ENCODE measurements at regions not wholly inside any gene's neighbourhood (a gene's known extent, or its start where the extent isn't known, plus 50 kb on each side); places are given as distances from the start of the nearest gene placed in this dataset.

DNA sequence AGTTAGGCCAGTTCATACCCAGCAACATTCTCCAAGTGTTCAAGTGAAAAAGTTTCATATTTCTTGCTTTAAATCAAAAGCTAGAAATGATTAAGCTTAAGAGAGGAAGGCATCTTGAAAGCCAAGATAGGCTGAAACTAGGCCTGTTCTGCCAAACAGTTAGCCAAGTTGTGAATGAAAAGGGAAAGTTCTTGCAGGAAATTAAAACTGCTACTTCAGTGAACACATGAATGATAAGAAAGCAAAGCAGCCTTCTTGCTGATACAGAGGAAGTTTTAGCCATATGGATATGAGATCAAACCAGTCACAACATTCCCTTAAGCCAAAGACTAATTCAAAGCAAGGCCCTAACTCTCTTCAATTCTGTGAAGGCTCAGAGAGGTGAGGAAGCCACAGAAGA is 274.7 kb downstream of the TUSC7 start (continued):
- TF ChIP-seq POLR2AphosphoS5 (IDR thresholded peaks at IDR 0.05; ENCODE audit: low read depth): no peak
- TF ChIP-seq CREB1 (CRISPR knock-in tag; IDR thresholded peaks at IDR 0.05; ENCODE audit: low read depth): no peak
- no peak for TF ChIP-seq EZH2phosphoT487 (IDR thresholded peaks at IDR 0.05; ENCODE audit: unreplicated experiment)
- TF ChIP-seq, protein P1, sequence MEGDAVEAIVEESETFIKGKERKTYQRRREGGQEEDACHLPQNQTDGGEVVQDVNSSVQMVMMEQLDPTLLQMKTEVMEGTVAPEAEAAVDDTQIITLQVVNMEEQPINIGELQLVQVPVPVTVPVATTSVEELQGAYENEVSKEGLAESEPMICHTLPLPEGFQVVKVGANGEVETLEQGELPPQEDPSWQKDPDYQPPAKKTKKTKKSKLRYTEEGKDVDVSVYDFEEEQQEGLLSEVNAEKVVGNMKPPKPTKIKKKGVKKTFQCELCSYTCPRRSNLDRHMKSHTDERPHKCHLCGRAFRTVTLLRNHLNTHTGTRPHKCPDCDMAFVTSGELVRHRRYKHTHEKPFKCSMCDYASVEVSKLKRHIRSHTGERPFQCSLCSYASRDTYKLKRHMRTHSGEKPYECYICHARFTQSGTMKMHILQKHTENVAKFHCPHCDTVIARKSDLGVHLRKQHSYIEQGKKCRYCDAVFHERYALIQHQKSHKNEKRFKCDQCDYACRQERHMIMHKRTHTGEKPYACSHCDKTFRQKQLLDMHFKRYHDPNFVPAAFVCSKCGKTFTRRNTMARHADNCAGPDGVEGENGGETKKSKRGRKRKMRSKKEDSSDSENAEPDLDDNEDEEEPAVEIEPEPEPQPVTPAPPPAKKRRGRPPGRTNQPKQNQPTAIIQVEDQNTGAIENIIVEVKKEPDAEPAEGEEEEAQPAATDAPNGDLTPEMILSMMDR (conservative IDR thresholded peaks at IDR 0.05; ENCODE audit: low read depth in 2 of 2): no peak

DNA sequence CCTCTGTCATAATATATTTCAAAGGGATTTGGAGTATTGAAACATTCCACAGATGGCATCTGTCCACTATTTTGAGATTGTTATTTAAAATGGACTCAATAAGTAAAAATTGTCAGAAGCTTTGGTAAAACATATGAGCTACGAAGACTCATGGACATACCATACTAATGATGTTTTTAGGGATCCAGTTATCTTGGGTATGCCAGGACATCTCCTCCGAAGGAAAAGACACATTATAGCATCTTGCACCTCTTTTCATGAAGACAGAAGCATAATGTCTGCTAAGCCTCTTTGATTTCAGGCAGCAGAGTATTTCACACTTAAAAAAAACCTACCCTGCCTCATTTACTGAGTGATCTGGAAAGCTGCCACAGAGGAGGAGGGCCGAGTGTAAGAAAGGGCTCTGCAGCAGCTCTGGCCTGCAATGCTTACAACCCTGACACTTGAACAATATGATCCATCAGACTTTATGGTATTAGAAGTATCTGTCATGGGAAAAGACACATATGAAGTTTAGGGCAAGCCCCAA is 284.8 kb downstream of the TUSC7 start:
- Mint-ChIP-seq H3K27me3 (ENCODE audit: insufficient read depth, low read depth, poor library complexity) (peaks cover 3% of the 10 kb centered on the region), H3K9me3 (no peaks in the 10 kb centered on the region), H3K36me3 (ENCODE audit: low read depth) (no peaks in the 10 kb centered on the region), H3K27ac (no peak overlapping the region), H3K4me3 (no peak overlapping the region), H3K4me1 (no peaks in the 10 kb centered on the region)
- Histone ChIP-seq H3K4me1 (ENCODE audit: insufficient read depth) (no peaks in the 10 kb centered on the region), H3K36me3 (ENCODE audit: insufficient read depth) (no peaks in the 10 kb centered on the region), H4K20me1 (replicated peaks; ENCODE audit: insufficient read depth) (no peaks in the 10 kb centered on the region), H3K9me2 (ENCODE audit: insufficient read depth) (peaks cover 2% of the 10 kb centered on the region; the same call in 1 of the 2 replicates), H3F3A (replicated peaks; ENCODE audit: low read depth) (no peaks in the 10 kb centered on the region), H3K27ac (ENCODE audit: low read depth) (no peak overlapping the region), H3K79me2 (replicated peaks; ENCODE audit: insufficient read depth) (no peaks in the 10 kb centered on the region), H3K27me3 (ENCODE audit: insufficient read depth) (no peaks in the 10 kb centered on the region), H3K4me3 (no peak overlapping the region), H2AFZ (no peak overlapping the region), H3K4me2 (no peak overlapping the region)
- no peak for ATAC-seq
- TF ChIP-seq EZH2 (IDR thresholded peaks at IDR 0.05; ENCODE audit: low read depth, unreplicated experiment) (no peak), ZNF114 (CRISPR knock-in tag; IDR thresholded peaks at IDR 0.05) (no peak), CREB1 (CRISPR knock-in tag; IDR thresholded peaks at IDR 0.05; ENCODE audit: low read depth) (no peak), STAT1 (IDR thresholded peaks at IDR 0.05; ENCODE audit: unreplicated experiment) (no peak), POLR2AphosphoS5 (IDR thresholded peaks at IDR 0.05; ENCODE audit: low read depth) (no peak), JUNB (IDR thresholded peaks at IDR 0.05; ENCODE audit: unreplicated experiment) (no peak), ZNF331 (CRISPR knock-in tag; IDR thresholded peaks at IDR 0.05; ENCODE audit: low read depth) (no peak), EZH2phosphoT487 (IDR thresholded peaks at IDR 0.05; ENCODE audit: unreplicated experiment) (no peak), NANOG (IDR thresholded peaks at IDR 0.05; ENCODE audit: borderline replicate concordance) (no peak)
- TF ChIP-seq, protein P1 (conservative IDR thresholded peaks at IDR 0.05; ENCODE audit: low read depth in 2 of 2): no peak
- TF ChIP-seq, protein P2, sequence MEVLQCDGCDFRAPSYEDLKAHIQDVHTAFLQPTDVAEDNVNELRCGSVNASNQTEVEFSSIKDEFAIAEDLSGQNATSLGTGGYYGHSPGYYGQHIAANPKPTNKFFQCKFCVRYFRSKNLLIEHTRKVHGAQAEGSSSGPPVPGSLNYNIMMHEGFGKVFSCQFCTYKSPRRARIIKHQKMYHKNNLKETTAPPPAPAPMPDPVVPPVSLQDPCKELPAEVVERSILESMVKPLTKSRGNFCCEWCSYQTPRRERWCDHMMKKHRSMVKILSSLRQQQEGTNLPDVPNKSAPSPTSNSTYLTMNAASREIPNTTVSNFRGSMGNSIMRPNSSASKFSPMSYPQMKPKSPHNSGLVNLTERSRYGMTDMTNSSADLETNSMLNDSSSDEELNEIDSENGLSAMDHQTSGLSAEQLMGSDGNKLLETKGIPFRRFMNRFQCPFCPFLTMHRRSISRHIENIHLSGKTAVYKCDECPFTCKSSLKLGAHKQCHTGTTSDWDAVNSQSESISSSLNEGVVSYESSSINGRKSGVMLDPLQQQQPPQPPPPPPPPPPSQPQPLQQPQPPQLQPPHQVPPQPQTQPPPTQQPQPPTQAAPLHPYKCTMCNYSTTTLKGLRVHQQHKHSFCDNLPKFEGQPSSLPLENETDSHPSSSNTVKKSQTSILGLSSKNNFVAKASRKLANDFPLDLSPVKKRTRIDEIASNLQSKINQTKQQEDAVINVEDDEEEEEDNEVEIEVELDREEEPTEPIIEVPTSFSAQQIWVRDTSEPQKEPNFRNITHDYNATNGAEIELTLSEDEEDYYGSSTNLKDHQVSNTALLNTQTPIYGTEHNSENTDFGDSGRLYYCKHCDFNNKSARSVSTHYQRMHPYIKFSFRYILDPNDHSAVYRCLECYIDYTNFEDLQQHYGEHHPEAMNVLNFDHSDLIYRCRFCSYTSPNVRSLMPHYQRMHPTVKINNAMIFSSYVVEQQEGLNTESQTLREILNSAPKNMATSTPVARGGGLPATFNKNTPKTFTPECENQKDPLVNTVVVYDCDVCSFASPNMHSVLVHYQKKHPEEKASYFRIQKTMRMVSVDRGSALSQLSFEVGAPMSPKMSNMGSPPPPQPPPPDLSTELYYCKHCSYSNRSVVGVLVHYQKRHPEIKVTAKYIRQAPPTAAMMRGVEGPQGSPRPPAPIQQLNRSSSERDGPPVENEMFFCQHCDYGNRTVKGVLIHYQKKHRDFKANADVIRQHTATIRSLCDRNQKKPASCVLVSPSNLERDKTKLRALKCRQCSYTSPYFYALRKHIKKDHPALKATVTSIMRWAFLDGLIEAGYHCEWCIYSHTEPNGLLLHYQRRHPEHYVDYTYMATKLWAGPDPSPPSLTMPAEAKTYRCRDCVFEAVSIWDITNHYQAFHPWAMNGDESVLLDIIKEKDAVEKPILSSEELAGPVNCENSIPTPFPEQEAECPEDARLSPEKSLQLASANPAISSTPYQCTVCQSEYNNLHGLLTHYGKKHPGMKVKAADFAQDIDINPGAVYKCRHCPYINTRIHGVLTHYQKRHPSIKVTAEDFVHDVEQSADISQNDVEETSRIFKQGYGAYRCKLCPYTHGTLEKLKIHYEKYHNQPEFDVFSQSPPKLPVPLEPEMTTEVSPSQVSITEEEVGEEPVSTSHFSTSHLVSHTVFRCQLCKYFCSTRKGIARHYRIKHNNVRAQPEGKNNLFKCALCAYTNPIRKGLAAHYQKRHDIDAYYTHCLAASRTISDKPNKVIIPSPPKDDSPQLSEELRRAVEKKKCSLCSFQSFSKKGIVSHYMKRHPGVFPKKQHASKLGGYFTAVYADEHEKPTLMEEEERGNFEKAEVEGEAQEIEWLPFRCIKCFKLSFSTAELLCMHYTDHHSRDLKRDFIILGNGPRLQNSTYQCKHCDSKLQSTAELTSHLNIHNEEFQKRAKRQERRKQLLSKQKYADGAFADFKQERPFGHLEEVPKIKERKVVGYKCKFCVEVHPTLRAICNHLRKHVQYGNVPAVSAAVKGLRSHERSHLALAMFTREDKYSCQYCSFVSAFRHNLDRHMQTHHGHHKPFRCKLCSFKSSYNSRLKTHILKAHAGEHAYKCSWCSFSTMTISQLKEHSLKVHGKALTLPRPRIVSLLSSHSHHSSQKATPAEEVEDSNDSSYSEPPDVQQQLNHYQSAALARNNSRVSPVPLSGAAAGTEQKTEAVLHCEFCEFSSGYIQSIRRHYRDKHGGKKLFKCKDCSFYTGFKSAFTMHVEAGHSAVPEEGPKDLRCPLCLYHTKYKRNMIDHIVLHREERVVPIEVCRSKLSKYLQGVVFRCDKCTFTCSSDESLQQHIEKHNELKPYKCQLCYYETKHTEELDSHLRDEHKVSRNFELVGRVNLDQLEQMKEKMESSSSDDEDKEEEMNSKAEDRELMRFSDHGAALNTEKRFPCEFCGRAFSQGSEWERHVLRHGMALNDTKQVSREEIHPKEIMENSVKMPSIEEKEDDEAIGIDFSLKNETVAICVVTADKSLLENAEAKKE (CRISPR knock-in tag; IDR thresholded peaks at IDR 0.05): no peak
- TF ChIP-seq, protein P3, sequence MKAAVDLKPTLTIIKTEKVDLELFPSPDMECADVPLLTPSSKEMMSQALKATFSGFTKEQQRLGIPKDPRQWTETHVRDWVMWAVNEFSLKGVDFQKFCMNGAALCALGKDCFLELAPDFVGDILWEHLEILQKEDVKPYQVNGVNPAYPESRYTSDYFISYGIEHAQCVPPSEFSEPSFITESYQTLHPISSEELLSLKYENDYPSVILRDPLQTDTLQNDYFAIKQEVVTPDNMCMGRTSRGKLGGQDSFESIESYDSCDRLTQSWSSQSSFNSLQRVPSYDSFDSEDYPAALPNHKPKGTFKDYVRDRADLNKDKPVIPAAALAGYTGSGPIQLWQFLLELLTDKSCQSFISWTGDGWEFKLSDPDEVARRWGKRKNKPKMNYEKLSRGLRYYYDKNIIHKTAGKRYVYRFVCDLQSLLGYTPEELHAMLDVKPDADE (IDR thresholded peaks at IDR 0.05): no peak
- DNase-seq (ENCODE audit: low spot score): no peak

All from GM23338 (cell line).